ENCODE measurements at regions not wholly inside any gene's neighbourhood (a gene's known extent, or its start where the extent isn't known, plus 50 kb on each side); places are given as distances from the start of the nearest gene placed in this dataset.

GRCh38 chr20:48275286-48276020, 490.2 kb upstream of the SULF2 start:
- DNase-seq (ENCODE audit: low spot score), result no peak

DNA sequence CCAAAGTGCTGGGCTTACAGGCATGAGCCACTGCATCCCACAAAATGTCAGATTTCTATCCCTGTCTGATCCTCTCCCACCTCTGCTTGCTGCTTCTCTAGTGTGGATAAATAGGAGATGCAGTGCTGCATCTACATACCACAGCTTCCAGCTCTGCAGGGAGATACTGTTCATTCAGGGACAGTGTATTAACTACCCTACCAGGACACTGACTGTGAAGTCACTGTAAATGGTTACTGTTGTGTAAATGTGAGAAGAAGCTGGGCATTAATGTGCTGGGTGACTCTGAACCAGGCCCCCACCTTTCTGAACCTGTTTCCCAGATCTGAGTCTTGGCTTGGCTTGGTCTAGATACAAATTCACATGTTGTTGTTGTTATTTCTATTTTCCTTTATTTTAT, 488.6 kb upstream of the SULF2 start:
- no peak for DNase-seq (ENCODE audit: low spot score)

DNA sequence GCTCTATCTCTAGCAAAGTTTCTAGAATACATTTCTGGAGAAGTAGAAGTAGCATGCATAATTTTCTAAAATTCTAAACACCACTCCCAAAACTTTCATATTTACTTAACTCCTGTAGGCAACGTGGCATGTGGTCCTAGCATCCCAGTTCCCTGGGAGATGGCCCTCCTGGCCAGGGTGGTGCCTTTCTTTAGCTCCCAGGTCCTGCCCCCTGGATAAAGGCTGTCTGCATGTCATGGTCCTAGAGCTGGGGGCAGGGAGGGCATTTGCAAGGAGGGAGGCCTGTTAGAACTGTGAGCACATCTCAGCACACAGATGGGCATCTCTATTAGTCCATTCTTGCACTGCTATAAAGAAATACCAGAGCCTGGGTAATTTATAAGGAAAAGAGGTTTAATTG, 485.6 kb upstream of the SULF2 start:
- DNase-seq (ENCODE audit: low spot score), result no peak

DNA sequence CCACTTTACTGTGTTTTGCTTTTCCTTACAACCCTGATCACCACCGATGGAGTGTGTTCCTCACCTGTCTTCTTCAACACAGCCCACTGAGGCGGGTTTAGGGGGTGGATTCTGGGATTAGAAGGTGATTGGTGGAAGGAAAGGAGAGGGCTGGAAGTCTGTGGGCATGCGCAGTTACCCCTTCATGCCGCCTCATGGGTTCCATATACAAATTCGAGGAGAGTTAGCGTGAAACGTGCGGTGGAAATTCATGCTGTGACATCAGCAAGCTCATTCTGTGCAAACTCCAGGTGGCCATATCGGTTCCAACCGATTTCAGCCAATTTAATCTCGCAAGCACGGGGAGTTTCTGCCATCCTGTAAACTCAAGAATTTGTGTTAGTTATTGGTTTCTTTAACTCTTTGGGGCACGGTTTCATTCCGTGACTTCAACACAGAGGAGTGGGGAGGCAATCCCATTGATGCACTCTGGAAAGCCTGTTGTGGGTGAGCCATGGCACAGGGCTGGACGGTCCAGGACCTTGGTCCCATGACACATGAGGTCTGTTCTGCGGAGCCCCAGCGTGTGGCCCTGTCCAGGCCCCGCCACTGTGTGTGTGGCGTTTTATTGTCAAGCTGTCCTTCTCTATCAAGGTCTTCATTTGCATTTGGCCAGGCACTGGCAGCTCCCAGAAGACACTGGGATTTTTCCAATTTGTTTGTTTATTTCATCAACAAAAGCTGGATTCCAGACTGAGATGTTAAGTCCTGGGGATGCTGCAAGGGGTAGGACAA, 482.8 kb upstream of the SULF2 start:
- no peak for DNase-seq (ENCODE audit: low spot score)

GRCh38 chr20:48266571-48266970, 481.3 kb upstream of the SULF2 start:
- DNase-seq (ENCODE audit: low spot score), result no peak

DNA sequence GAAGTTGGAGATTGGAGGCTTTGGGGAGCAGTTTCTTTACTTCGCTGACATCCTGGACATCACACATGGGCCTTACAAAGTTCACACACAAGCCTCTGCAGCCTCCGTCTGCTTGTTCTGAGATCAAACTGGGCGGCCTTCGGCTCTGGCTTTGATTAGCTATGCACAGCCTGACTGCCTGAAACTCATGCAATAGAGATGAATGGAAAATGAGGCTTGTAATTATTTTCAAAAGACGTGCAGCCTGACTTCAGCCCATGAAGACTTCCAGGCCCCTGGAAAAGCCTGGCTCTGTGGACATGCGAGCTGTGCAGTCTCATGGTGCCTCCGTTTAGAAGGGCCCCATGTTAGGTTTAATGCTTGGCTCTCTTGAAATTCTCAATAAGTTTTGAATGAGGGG, 480.5 kb upstream of the SULF2 start:
- DNase-seq (ENCODE audit: low spot score), result no peak

DNA sequence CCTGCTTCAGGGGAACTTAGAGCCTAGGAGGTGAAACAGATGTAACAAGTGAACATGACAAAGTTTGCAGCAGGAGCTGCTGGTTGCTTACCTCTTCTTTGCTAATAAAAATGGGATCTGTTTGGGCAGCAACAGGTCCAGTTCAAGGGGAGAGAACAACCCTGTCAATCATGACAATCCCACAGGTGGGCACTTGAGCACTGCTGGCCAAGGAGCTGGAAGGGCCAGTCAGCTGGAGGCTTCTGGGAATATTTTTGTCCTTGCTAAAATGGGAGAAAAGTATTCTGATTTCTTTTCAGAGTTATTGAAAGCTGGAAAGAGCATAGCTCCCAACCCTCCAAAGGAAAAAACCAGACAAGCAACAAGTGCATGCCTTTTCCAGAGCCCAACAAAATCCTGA, 477.7 kb upstream of the SULF2 start:
- DNase-seq (ENCODE audit: low spot score), result no peak

DNA sequence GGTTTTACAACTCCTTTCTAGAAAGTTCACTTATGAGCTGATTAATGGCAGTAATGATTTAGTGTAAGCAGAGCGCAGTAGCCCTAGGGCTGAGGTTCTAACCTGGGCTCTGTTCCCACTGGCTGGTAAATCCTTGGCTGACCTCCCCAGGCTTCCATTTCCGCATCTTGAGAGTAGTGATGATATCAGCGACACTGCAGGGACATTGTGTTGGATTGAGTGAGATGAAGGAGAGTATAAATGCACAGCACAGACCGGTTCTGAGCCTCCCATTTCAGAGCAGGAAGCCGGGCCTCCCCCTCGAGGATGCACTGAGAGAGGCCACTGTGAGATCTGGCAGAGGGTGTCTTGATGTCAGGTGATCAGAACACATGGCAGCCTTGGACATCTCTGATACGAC, 477.2 kb upstream of the SULF2 start:
- DNase-seq (ENCODE audit: low spot score), result no peak

GRCh38 chr20:48261398-48261910, 476.2 kb upstream of the SULF2 start:
- DNase-seq (ENCODE audit: low spot score), result no peak

DNA sequence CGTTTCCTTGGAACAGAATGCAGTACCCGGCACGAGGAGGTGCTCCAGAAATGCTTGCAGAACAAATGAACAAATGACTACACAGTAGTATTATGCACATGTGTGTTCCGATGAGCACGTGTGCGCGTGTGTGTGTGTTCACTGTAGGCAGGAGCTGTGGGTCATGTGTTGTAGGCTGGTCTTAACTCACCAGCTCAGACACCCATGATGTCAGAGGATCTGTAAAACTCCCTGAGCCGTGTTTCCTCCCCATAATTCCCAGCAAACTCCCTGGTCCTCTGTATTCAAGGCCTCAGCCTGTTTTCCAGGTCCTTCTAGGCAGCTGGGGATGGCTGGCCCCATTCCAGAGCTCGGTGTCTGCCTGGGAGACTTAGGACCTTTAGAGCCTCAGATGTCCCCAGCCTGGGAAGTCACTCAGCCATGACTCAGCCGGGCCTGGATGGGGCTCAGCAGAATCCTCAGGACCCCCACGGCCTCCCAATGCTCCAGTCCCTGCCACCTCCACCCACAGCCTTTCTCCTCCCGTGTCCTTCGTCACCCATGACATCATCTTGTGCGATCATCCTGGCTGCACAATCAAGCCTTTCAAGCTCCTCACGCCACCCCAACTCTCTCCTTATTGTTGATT, 475.0 kb upstream of the SULF2 start:
- no peak for DNase-seq (ENCODE audit: low spot score)

DNA sequence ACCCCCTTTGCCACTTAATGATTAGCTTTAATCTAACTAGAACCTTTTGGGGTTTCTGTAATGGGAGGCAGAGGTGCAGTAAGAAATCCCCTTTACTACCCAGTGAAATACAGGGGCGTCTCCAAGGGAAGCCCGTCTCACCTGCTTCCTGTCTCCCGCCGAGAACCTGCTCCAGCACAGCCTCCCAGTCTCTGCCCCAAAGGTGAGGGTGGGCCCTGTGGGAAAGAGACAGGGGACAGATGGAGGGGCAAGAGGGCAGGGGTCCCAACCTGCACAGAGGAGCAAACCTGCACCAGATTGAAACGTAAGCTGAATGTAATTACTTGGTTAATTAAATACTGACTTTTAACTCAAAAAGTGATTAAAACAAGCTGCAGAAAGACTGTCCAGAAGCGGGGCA, 474.2 kb upstream of the SULF2 start:
- DNase-seq (ENCODE audit: low spot score), result no peak

DNA sequence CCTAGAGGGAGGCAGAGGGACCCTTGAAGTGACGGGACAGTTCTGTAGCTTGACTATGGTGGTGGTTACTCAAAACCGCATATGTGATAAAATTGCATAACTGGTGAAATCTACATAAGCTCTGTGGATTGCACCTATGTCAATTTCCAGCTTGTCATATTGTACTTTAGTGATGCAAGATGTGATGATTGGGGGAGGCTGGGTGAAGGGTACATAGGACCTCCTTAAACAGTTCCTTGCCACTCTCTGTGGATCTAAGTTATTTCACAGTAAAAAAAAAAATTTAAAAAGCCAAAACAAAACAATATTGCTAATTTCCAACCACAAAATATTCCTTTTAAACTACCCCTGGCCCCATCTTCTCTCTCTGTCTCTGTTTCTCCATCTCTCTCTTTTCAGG, 472.6 kb upstream of the SULF2 start:
- no peak for DNase-seq (ENCODE audit: low spot score)

GRCh38 chr20:48247961-48248360, 462.7 kb upstream of the SULF2 start:
- DNase-seq (ENCODE audit: low spot score), result no peak

GRCh38 chr20:48246061-48246790, 460.9 kb upstream of the SULF2 start:
- no peak for DNase-seq (ENCODE audit: low spot score)

DNA sequence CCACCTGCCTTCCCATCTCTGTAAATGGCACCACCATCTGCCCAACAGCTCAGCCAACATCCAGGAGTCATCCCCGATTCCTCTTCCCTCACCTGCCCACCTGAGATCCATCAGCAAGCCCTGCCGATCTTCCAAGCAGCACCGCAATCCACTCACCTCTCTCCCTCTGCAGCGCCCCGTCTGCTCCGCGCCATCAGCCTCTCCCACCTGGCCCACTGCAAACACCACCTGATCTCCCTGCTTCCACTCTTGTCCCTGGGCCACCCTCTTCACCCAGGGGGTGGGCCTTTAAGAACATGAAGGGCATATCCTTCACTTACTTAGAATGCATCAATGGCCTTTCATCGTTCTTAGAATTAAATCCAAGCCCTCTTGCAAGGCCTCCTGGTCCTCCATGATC, 457.3 kb upstream of the SULF2 start:
- no peak for DNase-seq (ENCODE audit: low spot score)

DNA sequence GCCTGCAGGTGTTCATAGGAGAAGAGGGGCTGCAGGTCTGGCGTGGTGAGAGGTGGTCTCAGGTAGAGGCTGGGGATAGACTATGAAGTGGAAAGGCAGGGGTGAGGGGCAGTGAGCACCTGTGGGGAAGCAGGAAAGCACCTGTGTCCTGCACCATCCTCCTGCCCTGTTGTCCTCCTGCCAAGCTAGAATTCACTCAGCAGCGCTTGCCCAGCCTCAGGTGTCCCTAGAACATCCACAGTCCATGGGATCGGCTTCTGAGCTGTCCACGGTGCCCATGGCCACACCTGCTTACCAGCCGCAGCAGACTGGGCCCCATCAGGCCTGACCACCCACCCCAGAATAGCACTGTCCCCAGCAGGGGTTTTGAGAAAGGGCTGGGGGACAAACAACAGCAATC, 456.2 kb upstream of the SULF2 start:
- no peak for DNase-seq (ENCODE audit: low spot score)

DNA sequence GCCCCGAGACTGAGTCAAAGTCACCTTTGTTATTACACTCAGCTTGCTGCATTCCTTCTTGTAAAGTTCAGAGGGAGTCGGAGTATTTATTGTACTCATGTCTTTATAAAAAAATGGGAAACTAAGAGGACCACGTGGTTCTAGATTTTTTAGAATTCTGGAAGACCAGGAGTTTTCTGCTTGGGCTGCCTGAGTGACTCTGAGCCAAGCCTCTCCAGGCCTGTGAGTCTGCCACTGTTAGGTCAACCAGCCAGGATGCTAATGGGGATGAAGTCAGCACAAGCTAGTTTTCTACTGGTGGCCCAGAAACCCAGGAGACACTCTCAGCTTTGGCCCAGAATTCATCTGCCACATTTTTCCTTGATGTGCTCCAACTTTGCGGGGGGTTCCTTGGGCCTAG, 453.5 kb upstream of the SULF2 start:
- no peak for DNase-seq (ENCODE audit: low spot score)

GRCh38 chr20:48238326-48238725, 453.0 kb upstream of the SULF2 start:
- DNase-seq (ENCODE audit: low spot score), result no peak

GRCh38 chr20:48236000-48236970, 451.0 kb upstream of the SULF2 start:
- no peak for DNase-seq (ENCODE audit: low spot score)

- no peak for DNase-seq (ENCODE audit: low spot score)
Measured at GRCh38 chr20:48234951-48235350, 449.7 kb upstream of the SULF2 start.

- DNase-seq (ENCODE audit: low spot score), result no peak
Measured at GRCh38 chr20:48231253-48231930, 446.1 kb upstream of the SULF2 start.

Measured in NAMALWA (cell line).